T-cell (primary cell): ENCODE measurements at regions not wholly inside any gene's neighbourhood (a gene's known extent, or its start where the extent isn't known, plus 50 kb on each side); places are given as distances from the start of the nearest gene placed in this dataset.

Experiments
- ATAC-seq, 4 experiments: fragments of 200-7000 bp in 3 of 4; fragments of 150-1000 bp in 1 of 4; cut with Tn5 transposase; replicated peaks in 1 of 4; 1 replicate in 3 of 4; 2 replicates in 1 of 4; pipeline ENCODE4 v1.10.0; 2021; ENCODE audit warnings: moderate library complexity in 3 of 4, mild to moderate bottlenecking in 2 of 4, moderate number of reproducible peaks in 1 of 4
- CTCF ChIA-PET, 2 donors: fragments of 300-600 bp; sonication (Branson Sonifier 250); formaldehyde crosslinking; loops; one replicate each; lab custom pipeline; 2022; ENCODE audit warnings: antibody characterized with exemption in 2 of 2; lab: Charles Lee
- POLR2A ChIA-PET, 2 donors: fragments of 300-600 bp; sonication (Branson Sonifier 250); formaldehyde crosslinking; loops; one replicate each; lab custom pipeline; 2022; ENCODE audit warnings: antibody characterized with exemption in 2 of 2; lab: Charles Lee
- DNase-seq, 35 experiments: peaks; one replicate each; pipeline versions ENCODE4 v3.0.0 to v3.0.0-alpha.2; 2013 to 2023
- H3K27ac ChIP-seq: one replicate; pipeline ENCODE4 v1.5.1; 2013; ENCODE audit warnings: low read length
- H3K27me3 ChIP-seq, 2 experiments: replicated peaks in 1 of 2; 1 replicate in 1 of 2; 2 replicates in 1 of 2; pipeline versions ENCODE4 v1.6.1 to v1.7.0; 2013; ENCODE audit warnings: low read length in 1 of 2, mixed read lengths in 1 of 2; ENCODE audit not compliant: control insufficient read depth in 2 of 2, insufficient read depth in 2 of 2; ENCODE audit errors: extremely low read depth in 1 of 2
- H3K36me3 ChIP-seq, 2 donors: 1 replicate in 1 of 2; 2 replicates in 1 of 2; pipeline versions ENCODE4 v1.6.1 to v1.7.0; 2013; ENCODE audit warnings: low read length in 1 of 2; ENCODE audit not compliant: control insufficient read depth in 2 of 2, insufficient read depth in 1 of 2; ENCODE audit errors: extremely low read depth in 1 of 2
- H3K4me1 ChIP-seq, 2 experiments: 1 replicate in 1 of 2; 2 replicates in 1 of 2; pipeline versions ENCODE4 v1.6.1 to v1.7.0; 2013; ENCODE audit warnings: low read length in 2 of 2, mixed read lengths in 1 of 2; ENCODE audit not compliant: insufficient read depth in 2 of 2, control insufficient read depth in 1 of 2; ENCODE audit errors: extremely low read depth in 1 of 2
- H3K4me3 ChIP-seq, 2 donors: 1 replicate in 1 of 2; 2 replicates in 1 of 2; pipeline versions ENCODE4 v1.5.1 to v1.7.0; 2013; ENCODE audit warnings: mild to moderate bottlenecking in 2 of 2, low read length in 1 of 2, moderate library complexity in 1 of 2; ENCODE audit not compliant: control insufficient read depth in 1 of 2; ENCODE audit errors: extremely low read depth in 1 of 2
- H3K9me3 ChIP-seq: 2 replicates; pipeline ENCODE4 v1.7.0; 2013
- H3K27ac Mint-ChIP-seq, 2 donors: one replicate each; pipeline ENCODE4 v1.8.0; 2020 to 2021; ENCODE audit warnings: mild to moderate bottlenecking in 2 of 2, mixed read lengths in 2 of 2
- H3K27me3 Mint-ChIP-seq, 2 donors: one replicate each; pipeline ENCODE4 v1.8.0; 2021 to 2022; ENCODE audit warnings: mixed read lengths in 2 of 2
- H3K36me3 Mint-ChIP-seq: one replicate; pipeline ENCODE4 v1.8.0; 2021; ENCODE audit warnings: mixed read lengths
- H3K4me1 Mint-ChIP-seq, 3 donors: one replicate each; pipeline ENCODE4 v1.8.0; 2020 to 2022; ENCODE audit warnings: mixed read lengths in 3 of 3, mild to moderate bottlenecking in 1 of 3
- H3K4me3 Mint-ChIP-seq, 3 donors: one replicate each; pipeline ENCODE4 v1.8.0; 2020 to 2022; ENCODE audit warnings: mild to moderate bottlenecking in 3 of 3, mixed read lengths in 3 of 3, moderate library complexity in 3 of 3
- H3K9me3 Mint-ChIP-seq, 3 donors: one replicate each; pipeline ENCODE4 v1.8.0; 2020 to 2022; ENCODE audit warnings: mixed read lengths in 3 of 3
- WGBS: methylation state at CpG from one replicate; pipeline ENCODE4 v1.1.5; 2013; ENCODE audit warnings: missing lambda C conversion rate; ENCODE audit not compliant: insufficient coverage; 5-methylcytosine and 5-hydroxymethylcytosine counted together

DNA sequence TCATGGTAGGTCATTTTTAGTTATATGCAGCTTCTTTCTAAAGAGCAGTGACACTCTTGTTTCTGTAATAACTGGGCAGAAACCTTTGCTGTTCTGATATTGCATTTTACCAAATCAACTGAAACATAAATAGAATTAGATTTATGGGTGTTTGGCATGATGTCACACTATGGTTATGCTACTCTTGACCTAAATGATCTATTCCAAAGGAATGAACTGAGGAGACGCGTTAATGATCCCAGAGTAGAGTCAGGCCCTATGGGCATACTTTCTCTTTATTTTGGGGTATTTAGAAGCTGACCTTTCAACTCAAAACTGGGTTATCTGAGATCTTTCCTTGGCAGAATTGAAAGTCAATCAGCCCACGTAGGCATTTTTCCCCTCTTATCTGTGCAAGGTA, 146.8 kb upstream of the ADAMTSL1 start:
- Histone ChIP-seq H3K9me3 (no peaks in the 10 kb centered on the region), H3K36me3 (no peaks in the 10 kb centered on the region), H3K4me3 (no peak overlapping the region), H3K4me1 (no peaks in the 10 kb centered on the region), H3K27me3 (no peaks in the 10 kb centered on the region), H3K27ac (no peak overlapping the region)
- 100% methylated on average over 2 of the region's 3 CpGs for WGBS
- ATAC-seq = no peak
- ChIA-PET POLR2A (no interaction called here), CTCF (no interaction called here)
- DNase-seq = no peak
- peaks cover 3% of the 10 kb centered on the region in 2 donors for H3K27me3 Mint-ChIP-seq
- H3K4me1 Mint-ChIP-seq = no peaks in the 10 kb centered on the region
- no peak overlapping the region for H3K4me3 Mint-ChIP-seq
- no peaks in the 10 kb centered on the region for H3K36me3 Mint-ChIP-seq
- no peak overlapping the region for H3K27ac Mint-ChIP-seq
- H3K9me3 Mint-ChIP-seq = peaks cover 0 to 5% (median 0%) of the 10 kb centered on the region in 3 donors

DNA sequence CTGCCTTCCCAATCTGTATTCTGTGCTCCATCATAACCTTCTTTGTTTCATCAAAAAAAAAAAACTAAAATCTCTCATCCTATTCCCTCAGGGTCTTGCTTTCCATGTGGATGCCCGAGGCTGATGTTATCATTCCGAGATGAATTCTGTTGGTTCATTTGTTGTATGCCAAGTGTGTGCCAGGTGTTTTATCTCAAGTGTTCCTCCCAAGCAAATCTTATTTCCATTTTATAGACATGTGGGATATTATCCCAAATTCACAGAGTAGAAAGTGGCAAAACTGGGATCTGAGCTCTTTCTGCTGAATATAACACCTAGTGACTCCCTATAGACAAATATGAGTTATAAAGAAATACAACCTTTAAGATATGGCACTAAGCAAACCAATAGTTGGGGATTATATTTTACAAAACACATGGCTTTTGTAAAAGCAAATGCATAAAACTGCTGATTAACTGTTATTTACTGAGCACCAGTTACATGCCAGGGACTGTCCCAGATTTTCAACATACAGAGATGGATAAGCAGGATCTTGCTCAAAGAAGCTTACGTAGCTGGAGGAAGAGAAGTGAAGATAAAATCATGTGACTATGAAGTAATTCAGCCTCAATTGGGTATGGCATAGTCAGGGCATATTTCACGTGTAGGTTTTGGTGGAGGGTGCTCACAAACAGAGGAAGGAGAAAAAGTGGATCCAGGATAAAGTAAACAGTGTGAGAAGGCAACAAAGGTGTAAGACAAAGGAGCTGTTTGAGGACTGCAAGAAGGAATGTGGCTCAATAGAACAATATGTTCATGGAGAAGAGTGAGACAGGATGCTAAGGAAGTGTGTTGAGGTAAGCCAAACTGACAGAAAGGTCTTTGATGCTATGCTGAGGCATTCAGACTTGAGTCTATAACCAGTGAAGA, 143.3 kb upstream of the ADAMTSL1 start:
- peaks cover 0 to 5% (median 0%) of the 10 kb centered on the region in 3 donors for H3K9me3 Mint-ChIP-seq
- no peak overlapping the region for H3K4me3 Mint-ChIP-seq
- POLR2A ChIA-PET = no interaction called here
- CTCF ChIA-PET = no interaction called here
- WGBS = 76% methylated on average over 2 of the region's 4 CpGs
- Histone ChIP-seq H3K4me1 (no peaks in the 10 kb centered on the region), H3K27me3 (no peaks in the 10 kb centered on the region), H3K4me3 (no peak overlapping the region), H3K27ac (no peak overlapping the region), H3K36me3 (no peaks in the 10 kb centered on the region), H3K9me3 (no peaks in the 10 kb centered on the region)
- H3K27me3 Mint-ChIP-seq = peaks cover 3% of the 10 kb centered on the region in 2 donors
- H3K27ac Mint-ChIP-seq = no peak overlapping the region
- H3K4me1 Mint-ChIP-seq = no peaks in the 10 kb centered on the region
- H3K36me3 Mint-ChIP-seq = no peaks in the 10 kb centered on the region
- DNase-seq (no peak), ATAC-seq (no peak)

DNA sequence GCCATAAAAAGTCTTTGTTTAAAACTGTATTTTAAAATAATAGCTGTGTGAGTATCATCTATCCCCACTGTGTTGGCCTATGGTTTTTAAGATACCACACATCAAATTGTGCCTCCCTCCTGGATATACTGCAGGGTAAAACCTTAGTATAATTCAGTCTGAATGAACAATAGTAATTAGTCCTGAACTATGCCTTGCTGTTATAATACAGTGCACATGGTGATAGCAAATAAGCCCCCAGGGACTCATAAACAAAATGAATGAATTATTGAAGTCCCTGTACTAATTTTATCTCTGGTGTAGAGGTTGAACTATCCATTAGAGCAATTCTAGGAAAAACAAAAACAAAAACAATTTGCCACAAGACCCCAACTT, 142.7 kb upstream of the ADAMTSL1 start:
- Mint-ChIP-seq H3K27ac (no peak overlapping the region), H3K4me3 (no peak overlapping the region), H3K9me3 (peaks cover 0 to 5% (median 0%) of the 10 kb centered on the region in 3 donors), H3K4me1 (no peaks in the 10 kb centered on the region), H3K36me3 (no peaks in the 10 kb centered on the region), H3K27me3 (peaks cover 3% of the 10 kb centered on the region in 2 donors)
- no peak for DNase-seq
- H3K36me3 ChIP-seq = no peaks in the 10 kb centered on the region
- no peaks in the 10 kb centered on the region for H3K4me1 ChIP-seq
- H3K27ac ChIP-seq = no peak overlapping the region
- H3K9me3 ChIP-seq = no peaks in the 10 kb centered on the region
- POLR2A ChIA-PET = no interaction called here
- ATAC-seq = no peak
- H3K4me3 ChIP-seq = no peak overlapping the region
- CTCF ChIA-PET = no interaction called here
- H3K27me3 ChIP-seq = no peaks in the 10 kb centered on the region

DNA sequence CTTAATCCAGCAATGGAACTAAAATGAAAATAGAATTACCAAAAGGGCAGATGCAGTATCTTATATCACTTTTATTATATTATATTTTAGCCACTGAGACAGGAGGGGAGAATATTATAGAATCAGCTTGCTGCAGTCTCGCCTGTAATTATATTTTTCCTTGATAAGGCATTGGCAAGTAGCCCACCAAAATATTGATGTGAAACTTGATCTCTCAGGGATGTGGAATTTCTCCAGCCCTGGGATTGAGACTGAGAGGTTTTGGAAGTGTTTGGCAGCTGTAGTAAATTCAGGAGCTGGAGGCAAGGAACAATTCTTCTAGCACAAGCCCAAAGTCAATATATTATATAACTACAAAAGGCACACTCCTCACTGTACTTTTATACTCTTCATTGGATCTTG, 142.1 kb upstream of the ADAMTSL1 start:
- WGBS = no CpG with 5 or more reads among the region's 1 CpG
- Histone ChIP-seq H3K36me3 (no peaks in the 10 kb centered on the region), H3K27ac (no peak overlapping the region), H3K4me3 (no peak overlapping the region), H3K27me3 (no peaks in the 10 kb centered on the region), H3K4me1 (no peaks in the 10 kb centered on the region), H3K9me3 (no peaks in the 10 kb centered on the region)
- no peak for ATAC-seq
- CTCF ChIA-PET = no interaction called here
- Mint-ChIP-seq H3K27me3 (peaks cover 3% of the 10 kb centered on the region in 2 donors), H3K9me3 (peaks cover 0 to 5% (median 0%) of the 10 kb centered on the region in 3 donors), H3K4me1 (no peaks in the 10 kb centered on the region), H3K27ac (no peak overlapping the region), H3K36me3 (no peaks in the 10 kb centered on the region), H3K4me3 (no peak overlapping the region)
- POLR2A ChIA-PET = no interaction called here
- no peak for DNase-seq

DNA sequence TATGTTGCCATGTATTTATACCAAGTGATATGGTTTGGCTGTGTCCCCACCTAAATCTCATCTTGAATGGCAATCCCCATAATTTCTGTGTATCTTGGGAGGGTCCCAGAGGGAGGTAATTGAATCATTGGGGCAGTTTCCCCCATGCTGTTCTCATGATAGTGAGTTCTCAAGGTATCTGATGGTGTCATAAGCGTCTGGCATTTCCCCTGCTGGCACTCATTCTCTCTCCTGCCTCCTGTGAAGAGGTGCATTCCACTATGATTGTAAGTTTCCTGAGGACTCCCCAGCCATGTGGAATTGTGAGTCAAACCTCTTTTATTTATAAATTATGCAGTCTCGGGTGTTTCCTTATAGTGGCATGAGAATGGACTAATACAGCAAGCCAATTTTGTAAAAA, 140.8 kb upstream of the ADAMTSL1 start:
- DNase-seq (no peak), ATAC-seq (no peak)
- no peak overlapping the region for H3K27ac ChIP-seq
- ChIA-PET CTCF (no interaction called here), POLR2A (no interaction called here)
- H3K27ac Mint-ChIP-seq = no peak overlapping the region
- H3K4me1 ChIP-seq = no peaks in the 10 kb centered on the region
- H3K4me3 ChIP-seq = no peak overlapping the region
- H3K27me3 Mint-ChIP-seq = peaks cover 3% of the 10 kb centered on the region in 2 donors
- no peaks in the 10 kb centered on the region for H3K4me1 Mint-ChIP-seq
- no CpG with 5 or more reads among the region's 2 CpGs for WGBS
- no peaks in the 10 kb centered on the region for H3K36me3 ChIP-seq
- no peaks in the 10 kb centered on the region for H3K9me3 ChIP-seq
- no peak overlapping the region for H3K4me3 Mint-ChIP-seq
- no peaks in the 10 kb centered on the region for H3K27me3 ChIP-seq
- H3K36me3 Mint-ChIP-seq = no peaks in the 10 kb centered on the region
- no peaks in the 10 kb centered on the region for H3K9me3 Mint-ChIP-seq

DNA sequence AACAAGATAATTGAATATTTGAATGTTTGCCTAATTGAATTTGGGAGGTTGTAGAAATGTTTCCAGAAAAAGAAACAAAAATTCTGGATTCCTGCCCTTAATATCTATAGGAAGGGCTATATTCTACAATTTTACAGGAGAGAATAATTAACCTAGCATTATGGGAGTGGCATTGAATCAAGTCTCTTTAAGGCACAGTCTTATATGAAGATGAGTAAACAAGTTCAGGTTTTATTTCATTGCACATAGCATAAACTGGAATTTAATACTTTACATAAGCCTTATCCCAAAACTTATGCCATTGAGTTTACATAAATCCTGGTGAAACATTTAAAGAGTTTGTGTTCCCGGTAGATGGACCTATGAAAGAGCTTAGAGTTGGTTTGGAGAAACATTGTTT, 138.1 kb upstream of the ADAMTSL1 start:
- Mint-ChIP-seq H3K27ac (no peak overlapping the region), H3K9me3 (peaks cover 0 to 10% (median 9%) of the 10 kb centered on the region in 3 donors), H3K27me3 (peaks cover 2% of the 10 kb centered on the region in 2 donors), H3K4me3 (no peak overlapping the region), H3K4me1 (no peaks in the 10 kb centered on the region), H3K36me3 (no peaks in the 10 kb centered on the region)
- Histone ChIP-seq H3K4me3 (no peak overlapping the region), H3K27ac (no peak overlapping the region), H3K27me3 (no peaks in the 10 kb centered on the region), H3K4me1 (no peaks in the 10 kb centered on the region), H3K9me3 (no peaks in the 10 kb centered on the region), H3K36me3 (no peaks in the 10 kb centered on the region)
- ChIA-PET CTCF (no interaction called here), POLR2A (interaction anchor here in 1 of 2 donors (0.6 kb wide), 1 partner anchor 882 kb away, joined by 3 read pairs; no protein-coding TSS in a partner anchor)
- DNase-seq (no peak), ATAC-seq (no peak)
- no CpG with 5 or more reads among the region's 1 CpG for WGBS
